ENCODE measurements at regions not wholly inside any gene's neighbourhood (a gene's known extent, or its start where the extent isn't known, plus 50 kb on each side); places are given as distances from the start of the nearest gene placed in this dataset.
"Not testable (repeated sequence)": the region's sequence is repeated elsewhere in the genome, so short reads cannot be mapped to it uniquely, and the experiment has no call there.

- DNase-seq: no peak
Observed at GRCh38 chr4:105059337-105059736, 87.3 kb upstream of the TET2 start.

GRCh38 chr4:105060628-105061027 is 86.0 kb upstream of the TET2 start:
- DNase-seq: peak; percentile 78

GRCh38 chr4:105061136-105061696 is 85.5 kb upstream of the TET2 start:
- DNase-seq: peak; percentile 90

- DNase-seq: peak; percentile 89
Observed at GRCh38 chr4:105061731-105062130, 84.9 kb upstream of the TET2 start.

GRCh38 chr4:105066401-105066800 is 80.3 kb upstream of the TET2 start:
- DNase-seq: no peak

- no peak for DNase-seq
Observed at GRCh38 chr4:105067431-105067830, 79.2 kb upstream of the TET2 start.

- DNase-seq: no peak
Observed at GRCh38 chr4:105067946-105068345, 78.7 kb upstream of the TET2 start.

GRCh38 chr4:105068516-105068915 is 78.2 kb upstream of the TET2 start:
- no peak for DNase-seq

- DNase-seq: not testable (repeated sequence)
Observed at GRCh38 chr4:105072095-105072494, 74.6 kb upstream of the TET2 start.

GRCh38 chr4:105074097-105074496 is 72.6 kb upstream of the TET2 start:
- DNase-seq: no peak

- DNase-seq: no peak
Observed at GRCh38 chr4:105075045-105075444, 71.6 kb upstream of the TET2 start.

GRCh38 chr4:105088110-105088879 is 58.4 kb upstream of the TET2 start:
- peak; percentile 11 for DNase-seq

- no peak for DNase-seq
Observed at GRCh38 chr4:105092356-105092755, 54.3 kb upstream of the TET2 start.

GRCh38 chr4:105092768-105093167 is 53.9 kb upstream of the TET2 start:
- DNase-seq: no peak

GRCh38 chr4:105093975-105094374 is 52.7 kb upstream of the TET2 start:
- no peak for DNase-seq

All from OCI-M1 (cell line).